ENCODE measurements at regions not wholly inside any gene's neighbourhood (a gene's known extent, or its start where the extent isn't known, plus 50 kb on each side); places are given as distances from the start of the nearest gene placed in this dataset.

DNA sequence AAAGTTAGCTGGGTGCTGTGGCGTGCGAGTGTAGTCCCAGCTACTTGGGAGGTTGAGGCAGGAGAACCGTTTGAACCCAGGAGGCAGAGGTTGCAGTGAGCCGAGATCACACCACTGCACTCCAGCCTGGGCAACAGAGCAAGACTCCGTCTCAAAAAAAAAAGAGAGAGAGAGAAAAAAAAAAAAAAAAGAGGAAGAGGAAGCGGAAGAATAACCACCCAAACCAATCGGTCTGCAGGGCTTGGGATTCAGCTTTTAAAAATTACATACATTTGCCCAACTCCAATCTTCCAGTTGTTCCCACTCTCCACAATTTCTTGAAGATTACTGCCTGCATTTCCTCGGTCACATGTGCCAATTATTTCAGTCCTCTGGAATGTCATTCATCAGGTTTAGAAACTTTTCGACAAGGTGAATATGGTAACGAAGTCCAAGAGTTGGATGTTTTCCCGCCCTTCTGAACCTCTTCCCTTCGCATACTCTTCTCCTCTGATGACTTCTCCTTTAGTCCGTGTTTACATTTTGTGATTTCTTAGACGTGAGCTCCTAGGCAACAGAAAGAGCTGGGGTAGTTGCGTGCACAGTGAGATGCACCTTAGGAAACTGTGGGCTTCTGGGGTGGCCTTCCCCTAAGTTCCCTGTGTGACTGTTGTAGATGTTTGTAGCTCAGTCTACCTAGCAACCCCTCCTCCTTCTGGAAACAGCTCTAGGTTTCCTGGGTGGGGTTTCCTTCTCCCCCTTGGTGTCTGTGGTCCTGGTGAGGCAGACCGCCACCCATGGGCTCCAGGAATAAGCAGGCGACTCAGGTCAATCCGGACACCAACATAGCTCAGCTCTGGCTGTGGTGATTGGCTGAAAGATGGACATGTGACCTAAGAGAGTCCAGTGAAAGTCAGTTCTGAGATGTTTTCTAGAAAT lies 63.0 kb upstream of the NCOA3 start:
- no peak for TF ChIP-seq POLR2AphosphoS5 (IDR thresholded peaks at IDR 0.05; ENCODE audit: low read depth)
- TF ChIP-seq CTCF (conservative IDR thresholded peaks at IDR 0.05; ENCODE audit: low read depth in 2 of 2), result no peak
- TF ChIP-seq EZH2 (IDR thresholded peaks at IDR 0.05; ENCODE audit: low read depth, unreplicated experiment), result no peak
